Ureter (tissue), 1 donor: ENCODE measurements at regions not wholly inside any gene's neighbourhood (a gene's known extent, or its start where the extent isn't known, plus 50 kb on each side); places are given as distances from the start of the nearest gene placed in this dataset.
"Not testable (repeated sequence)": the region's sequence is repeated elsewhere in the genome, so short reads cannot be mapped to it uniquely, and the experiment has no call there.

Experiments
- DNase-seq: peaks from one replicate; pipeline ENCODE4 v3.0.0-alpha.2; 2020; ENCODE audit warnings: low spot score
- donor health status: DM: yes; HTN: yes; CAD: no.

DNA sequence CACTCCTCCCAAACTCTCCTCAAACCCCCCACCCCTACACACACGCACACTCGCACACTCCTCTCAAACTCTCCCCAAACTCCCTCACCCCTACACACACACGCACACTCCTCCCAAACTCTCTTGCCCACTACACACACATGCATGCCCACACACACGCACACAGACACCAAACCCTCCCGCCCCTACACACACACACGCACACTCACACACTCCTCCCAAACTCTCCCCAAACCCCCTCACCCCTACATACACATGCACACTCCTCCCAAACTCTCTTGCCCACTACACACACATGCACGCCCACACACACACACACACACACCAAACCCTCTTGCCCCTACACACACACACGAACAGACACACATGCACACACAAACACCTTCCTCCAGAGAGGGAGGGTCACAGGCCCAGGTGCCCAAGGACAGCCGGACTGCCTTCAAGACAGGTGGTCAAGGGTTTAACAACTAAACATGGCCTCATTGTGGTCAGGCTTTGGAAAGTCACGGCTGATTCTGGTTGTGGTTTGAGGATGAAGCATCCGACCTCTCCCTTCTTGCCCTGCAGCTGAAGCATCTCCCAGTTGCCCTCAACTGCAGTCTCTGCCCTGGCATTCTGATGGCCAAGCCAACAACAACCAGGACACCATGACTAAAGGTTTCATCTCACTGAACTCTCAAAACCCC, 72.3 kb upstream of the SNTG2 start:
- peak; percentile 31 for DNase-seq

DNA sequence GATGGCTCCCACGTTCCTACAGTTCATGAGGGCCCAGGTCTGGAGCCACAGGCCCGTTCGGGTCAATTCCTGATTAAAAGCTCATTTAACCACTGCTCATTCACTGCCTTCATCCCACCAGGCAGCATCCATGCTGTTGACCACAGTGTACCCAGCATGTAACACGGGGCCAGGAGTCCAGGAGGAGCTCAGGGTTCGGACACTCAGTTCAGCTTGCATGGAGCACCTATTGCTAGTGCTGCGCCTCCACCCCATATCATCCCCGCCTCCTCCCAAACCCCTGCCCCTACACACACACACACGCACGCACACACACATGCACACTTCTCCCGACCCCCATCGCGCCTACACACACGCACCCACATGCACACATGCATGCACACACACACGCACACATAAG, 72.9 kb upstream of the SNTG2 start:
- peak; percentile 30 for DNase-seq

DNA sequence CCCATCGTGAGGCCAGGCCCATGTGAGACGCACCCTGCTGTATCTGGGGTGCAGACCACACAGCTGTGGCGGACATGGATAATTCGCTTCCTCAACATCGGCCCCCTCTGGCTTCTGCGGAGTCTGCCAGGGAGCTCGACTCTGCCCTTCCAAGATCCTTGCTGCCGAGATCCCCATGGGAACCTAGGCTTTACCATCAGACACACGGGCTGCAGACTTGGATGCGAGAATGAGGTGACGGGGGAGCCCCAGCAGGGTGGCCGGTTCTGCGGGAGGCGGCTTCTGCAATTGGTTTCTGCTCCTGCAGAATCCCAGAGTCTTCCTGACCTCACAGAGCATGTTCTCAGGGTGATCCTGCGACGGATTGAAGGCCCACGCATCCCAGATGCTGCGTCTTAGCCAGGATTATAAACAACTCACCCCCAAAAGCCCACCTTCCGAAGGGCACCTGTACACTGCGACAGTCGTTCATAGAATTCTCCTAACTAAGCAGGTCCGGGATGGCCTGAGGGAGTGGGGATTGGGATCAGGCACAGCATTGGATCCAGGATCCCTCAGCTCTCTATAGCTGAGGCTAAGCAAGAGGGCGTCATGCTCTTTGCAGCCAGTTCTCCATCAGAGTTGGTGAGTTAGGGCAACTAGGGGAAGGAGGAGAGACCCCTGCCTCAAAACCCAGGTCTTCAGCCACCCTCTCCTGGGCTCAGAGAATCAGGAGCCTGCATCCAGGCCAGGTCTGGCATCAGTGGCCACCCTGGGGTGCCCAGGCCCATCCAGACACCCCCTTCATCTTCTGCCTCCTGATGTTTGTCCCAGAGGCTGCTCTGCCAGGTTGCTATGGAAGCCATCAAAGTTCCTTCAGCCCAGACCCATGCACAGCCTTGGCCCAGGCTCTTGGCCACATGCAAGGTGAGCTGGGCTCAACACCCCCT, 74.7 kb upstream of the SNTG2 start:
- peak; percentile 27 for DNase-seq

DNA sequence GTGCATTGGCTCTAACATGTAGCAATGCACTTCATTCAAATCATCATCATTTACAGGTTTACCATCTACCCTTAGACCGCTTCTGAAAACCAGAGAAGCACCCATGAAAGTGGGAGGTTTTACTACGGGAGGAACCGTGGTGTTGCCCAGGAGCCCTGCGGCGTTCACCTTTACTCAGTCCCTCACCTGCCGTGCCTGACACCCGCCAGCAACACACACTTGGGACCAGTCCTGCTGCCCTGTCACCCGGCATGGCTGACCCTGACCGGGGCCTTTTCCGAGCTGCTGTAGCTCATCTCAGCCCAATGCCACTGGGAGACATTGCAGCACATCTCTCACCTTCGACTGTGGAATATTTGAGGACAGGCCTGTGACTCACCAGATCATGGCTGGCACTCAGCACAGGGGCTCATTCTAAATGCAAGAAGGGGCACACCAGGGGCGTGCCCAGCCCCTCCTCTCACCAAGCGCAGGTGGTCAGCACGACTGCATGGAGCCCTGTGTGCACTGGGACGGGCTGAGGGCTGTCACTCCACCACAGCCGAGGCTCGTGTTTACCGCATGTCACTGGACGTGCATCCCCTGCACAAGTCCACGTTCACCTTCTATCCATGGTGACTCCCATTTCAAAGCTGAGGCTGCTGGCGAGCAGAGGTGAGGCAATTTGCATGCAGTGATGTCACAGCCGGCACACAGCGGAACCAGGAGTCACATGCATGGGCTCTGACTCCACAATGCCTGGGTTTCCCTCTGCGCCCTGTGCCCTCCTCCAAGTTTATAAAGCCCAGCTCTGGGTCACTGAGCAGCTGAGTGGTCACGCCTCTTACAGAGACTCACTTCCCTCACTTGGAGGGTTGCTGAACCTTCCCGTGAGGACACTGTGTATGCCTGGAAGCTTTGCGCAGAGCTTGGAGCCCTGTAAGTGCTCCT, 76.7 kb upstream of the SNTG2 start:
- no peak for DNase-seq

DNA sequence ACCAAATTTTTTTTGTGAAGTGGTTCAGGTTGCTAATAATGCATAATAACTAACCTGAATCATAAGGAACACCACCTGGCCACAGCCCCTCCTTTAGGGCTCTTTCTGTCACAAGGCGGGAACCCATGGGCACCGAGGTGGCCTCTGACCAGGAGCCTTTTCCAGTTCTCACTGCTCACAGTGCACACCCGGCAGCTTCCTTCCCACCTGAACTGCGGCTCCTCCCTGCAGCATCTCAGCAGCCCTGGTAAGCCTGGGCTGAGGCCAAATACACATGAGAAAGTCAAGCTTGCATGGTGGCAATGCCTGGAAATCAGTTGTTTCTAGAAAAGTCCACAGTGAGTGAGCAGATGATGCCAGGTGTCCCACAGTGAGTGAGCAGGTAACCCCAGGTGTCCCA, 77.6 kb upstream of the SNTG2 start:
- DNase-seq: no peak

DNA sequence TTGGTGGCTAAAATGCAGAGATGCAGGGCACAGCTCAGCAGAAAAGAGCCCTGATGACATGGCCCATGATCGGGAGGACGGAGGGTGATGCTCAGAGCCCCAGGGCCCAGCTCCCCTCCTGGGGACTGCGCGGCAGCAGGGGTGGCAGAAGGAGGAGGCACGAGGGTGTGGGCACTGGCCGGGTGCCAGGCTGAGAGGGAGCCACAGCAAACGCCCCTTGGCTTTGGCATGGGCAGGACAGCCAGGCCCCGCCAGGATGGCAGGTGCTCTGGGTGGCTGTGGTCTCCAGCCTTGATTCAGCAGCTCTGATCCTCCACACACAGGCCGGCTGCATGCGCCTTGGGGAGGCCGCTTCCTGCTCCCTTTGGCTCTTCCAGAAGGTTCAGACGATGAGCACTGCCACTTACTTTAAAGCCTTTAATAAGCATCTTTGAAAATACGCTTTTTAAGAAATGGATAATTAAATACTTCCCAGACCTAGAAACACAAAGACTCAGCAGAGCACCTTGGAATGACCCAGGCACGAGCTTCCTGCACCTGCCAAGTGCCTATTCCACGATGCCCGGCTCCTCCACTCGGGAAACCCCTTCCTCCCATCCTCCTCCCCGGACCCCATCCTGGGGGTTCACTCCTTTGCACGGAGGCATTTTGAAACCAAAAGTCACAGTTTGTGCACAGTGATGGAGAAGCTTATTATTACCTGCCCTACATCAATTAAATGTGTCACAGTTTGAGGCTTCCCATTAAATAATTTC, 78.5 kb upstream of the SNTG2 start:
- DNase-seq: no peak

DNA sequence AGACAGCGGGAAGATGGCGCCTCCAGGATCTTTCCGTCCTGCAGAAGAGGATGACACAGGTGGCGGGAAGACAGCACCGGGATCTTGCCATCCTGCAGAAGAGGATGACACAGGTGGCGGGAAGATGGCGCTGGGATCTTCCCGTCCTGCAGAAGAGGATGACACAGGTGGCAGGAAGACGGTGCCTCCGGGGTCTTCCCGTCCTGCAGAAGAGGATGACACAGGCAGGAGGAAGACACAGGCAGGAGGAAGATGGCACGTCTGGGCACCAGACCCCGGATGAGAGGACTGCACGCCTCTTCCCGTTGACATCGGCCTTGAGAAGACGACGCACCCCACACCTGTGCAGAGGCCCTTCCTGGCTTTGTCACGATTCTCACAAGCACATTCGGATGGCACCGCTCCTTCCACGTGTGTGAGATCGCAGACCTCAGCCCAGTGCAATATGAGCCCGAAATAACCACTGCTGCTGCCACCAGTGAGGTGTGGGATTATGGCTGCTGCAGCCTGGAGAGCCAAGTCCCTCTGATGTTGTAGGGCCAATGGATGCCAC, 79.4 kb upstream of the SNTG2 start:
- DNase-seq: no peak

DNA sequence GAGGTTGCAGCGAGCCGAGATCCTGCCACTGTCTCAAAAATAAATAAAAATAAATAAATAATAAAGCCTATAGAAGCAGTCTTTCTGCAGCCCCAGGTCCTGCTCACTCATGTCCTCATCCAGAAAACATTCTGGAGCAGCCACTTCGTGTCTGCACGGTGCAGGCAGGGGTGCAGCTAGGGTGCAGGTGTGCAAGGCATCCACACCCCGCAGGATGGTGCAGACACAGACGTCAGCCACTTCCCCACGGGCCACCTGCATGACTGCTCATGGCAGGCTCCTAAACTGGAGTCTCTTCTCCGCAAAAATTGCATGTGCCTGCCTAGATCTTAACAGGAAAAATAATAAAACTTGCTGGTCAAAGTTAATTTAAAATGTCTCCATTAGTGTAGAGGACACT, 80.2 kb upstream of the SNTG2 start:
- no peak for DNase-seq

DNA sequence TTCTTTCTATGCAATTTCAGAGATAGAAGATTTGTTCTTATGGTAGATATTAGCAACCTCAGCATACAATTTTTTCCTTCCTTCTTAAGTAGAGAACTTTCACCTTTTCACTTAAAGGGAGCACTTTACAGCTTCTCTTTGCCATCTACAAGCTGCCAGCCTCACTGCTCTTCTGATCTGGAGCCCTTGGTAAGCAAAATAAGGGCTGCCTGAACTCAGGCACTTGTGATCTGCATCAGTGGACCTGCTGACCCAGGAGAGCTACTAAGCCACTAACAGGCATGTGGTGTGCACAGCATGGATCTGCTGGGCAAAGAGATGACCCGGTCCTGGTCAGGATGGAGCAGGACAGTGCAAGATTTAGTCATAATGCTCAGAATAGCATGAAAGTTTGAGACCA, 80.8 kb upstream of the SNTG2 start:
- no peak for DNase-seq

DNA sequence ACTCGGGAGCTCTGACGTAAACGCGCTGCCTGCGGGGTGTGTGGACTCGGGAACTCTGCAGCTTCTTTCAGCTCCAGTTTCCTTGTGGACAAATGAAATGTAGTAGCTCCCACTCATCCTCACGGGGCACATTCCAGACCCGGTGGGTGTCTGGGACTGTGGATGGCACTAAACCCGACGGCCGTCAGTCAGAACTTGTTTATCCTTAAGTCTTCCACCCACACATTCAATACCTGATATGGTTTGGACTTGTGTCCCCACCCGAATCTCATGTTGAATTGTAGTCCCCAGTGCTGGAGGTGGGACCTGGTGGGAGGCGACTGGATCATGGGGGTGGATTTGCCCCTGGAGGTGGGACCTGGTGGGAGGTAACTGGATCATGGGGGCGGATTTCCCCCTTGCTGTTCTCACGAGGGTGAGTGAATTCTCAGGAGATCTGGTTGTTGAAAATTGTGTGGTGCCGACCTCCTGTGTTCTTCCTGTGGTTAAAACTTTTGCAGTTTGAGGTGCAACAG, 81.2 kb upstream of the SNTG2 start:
- no peak for DNase-seq

DNA sequence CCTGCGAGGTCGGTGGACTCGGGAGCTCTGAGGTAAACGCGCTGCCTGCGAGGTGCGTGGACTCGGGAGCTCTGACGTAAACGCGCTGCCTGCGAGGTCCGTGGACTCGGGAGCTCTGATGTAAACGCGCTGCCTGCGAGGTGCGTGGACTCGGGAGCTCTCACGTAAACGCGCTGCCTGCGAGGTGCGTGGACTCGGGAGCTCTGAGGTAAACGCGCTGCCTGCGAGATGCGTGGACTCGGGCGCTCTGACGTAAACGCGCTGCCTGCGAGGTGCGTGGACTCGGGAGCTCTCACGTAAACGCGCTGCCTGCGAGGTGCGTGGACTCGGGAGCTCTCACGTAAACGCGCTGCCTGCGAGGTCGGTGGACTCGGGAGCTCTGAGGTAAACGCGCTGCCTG, 81.8 kb upstream of the SNTG2 start:
- DNase-seq: not testable (repeated sequence)

DNA sequence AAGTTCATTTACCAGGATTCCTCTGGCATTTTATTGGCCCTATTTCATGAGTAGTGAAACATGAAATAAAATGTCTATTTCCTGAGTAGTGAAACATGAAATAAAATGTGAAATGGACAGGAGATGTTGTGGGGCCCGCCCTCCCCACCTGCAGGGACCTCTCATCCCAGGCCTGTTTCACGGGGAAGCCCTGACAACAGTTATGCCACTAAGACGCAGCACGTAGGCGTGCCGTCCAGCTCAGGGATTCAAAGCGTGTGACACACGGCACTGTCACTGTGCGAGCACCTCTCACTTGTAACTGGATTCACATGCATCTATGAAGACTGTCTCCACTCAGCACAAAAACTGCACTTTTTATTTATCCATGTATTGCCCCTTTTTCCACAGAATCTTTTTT, 83.4 kb upstream of the SNTG2 start:
- no peak for DNase-seq

DNA sequence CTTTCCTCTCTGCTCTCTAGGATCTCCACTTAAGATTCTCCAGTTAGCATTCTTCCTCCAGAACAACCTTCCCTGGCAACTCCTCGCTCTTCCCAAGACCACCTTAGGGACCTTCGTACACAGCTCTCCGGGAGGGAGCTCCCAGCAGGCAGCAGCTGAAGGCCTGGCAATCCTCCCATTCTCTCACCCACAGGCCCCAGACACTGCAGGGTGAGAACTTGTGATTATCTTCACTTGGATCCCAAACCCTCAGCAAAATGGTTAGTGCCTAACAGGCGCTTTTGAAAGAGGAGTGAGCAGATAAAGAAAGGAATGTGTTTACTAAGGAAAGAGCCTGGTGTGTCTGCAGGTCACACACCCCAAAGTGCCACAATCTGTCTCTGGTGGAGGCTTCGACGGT, 83.8 kb upstream of the SNTG2 start:
- no peak for DNase-seq

DNA sequence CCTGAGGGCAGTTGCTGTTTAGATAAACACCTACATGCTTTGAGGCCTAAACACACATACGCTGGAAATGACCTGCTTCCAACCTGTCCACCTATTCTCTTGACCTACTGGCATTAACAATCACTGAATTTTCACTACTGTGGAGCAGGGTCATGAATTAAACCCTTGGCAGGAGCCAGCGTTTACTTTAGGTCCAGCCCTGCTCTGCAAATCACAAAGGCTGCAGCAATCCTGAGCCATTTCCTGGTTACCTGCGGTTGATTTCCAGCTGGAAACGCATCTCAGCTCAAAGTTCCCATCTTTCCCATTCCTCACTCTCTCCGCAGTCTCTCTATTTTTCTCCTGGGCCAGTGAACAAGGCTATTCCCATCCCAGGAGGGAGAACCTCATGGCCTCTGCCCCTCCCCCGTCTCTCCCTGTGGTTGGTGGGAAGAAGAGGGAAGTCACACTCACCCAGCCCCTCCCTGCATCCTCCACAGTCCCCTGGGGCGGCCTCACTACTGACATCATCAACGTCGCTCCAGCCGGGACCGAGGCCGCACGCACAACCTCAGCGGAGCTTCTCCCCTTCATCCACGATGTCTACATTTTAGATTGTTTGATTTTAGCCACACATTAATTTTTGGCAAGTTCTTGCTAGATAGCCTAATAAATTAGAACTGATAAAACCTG, 84.5 kb upstream of the SNTG2 start:
- DNase-seq: no peak

DNA sequence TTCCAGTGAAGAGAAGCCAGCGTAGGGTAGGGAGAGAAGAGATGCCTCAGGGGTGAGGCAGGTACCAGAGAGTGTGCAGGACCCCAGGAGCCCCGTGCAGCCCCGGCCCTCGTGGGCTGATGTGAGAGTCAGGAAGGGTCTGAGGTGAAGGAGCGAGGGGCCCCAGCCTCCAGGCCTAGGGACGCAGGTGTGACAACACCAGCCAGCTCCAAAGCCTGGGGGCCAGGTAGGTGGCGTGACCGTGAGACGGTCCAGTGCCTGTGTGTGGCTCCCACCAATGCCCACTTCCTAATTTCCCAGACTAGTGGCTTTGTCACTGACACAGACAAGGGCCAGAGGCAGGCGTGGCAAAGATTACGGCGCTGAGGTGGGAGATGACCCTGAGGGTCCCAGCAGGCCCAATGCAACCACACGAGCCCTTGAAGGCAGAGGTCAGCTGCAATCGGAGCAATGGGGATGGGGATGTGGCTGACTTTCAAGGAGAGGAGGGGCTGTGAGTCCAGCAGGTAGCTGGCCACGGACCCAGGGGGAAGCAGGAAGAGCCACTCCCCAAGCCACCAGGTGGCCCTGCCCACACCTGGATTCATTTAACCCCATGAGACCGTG, 86.0 kb upstream of the SNTG2 start:
- no peak for DNase-seq

DNA sequence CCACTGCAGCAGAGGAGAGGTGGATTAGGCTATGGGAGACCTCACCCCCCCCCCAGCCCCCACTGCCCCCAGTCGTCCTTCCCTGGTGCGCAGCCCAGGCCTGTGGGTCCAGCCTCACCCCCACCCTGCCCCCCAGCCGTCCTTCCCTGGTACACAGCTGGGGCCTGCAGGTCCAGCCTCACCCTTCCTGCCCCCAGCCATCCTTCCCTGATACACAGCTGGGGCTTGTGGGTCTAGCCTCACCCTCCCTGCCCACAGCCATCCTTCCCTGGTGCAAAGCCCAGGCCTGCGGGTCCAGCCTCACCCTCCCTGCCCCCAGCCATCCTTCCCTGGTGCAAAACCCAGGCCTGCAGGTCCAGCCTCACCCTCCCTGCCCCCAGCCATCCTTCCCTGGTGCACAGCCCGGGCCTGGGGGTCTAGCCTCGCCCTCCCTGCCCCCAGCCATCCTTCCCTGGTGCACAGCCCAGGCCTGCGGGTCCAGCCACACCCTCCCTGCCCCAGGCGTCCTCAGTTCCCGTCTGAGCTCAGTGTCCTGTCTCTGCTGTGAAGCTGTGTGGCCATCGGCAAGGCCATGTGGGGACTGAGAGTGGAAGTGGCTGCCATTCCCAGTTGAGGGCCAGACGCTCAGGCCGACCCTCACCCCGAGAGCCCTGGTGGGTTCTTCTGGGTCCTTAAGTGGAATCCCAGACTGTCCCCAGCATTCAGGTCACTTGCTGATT, 86.8 kb upstream of the SNTG2 start:
- DNase-seq: peak; percentile 30

DNA sequence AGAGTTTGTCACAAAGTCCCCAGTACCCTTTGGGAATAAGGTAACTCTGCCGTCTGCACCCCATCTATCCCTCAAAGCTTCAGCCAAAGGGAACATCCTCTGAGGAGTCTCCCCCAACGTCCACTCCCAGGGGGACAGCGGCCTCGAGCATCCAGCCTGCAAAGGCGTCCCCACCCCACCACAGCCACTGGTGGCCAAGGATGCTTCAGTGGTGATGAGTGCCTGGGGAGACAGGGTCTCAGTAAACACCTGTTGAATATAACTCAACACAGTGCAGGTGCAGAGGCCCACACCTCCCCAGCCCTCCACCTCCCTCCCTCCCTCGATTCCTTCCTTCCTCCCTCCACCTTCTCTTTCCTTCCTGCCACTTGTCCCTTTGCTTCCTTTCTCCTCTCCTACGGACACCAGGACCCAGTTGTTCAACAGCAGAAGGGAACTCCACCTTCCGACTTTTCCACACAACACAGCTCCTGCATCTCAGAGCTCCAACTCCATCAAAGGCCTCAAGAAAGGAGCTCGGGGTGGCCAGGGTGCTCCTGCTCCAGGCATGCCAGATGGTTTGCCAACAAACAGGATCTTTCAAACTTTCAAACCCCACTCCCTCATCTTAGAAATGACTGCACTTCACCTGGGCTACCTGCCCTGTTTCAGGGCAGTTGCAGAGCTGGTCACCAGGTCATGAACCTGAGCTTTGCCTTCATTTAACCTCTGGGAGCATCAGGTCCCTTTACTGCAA, 87.8 kb upstream of the SNTG2 start:
- no peak for DNase-seq

DNA sequence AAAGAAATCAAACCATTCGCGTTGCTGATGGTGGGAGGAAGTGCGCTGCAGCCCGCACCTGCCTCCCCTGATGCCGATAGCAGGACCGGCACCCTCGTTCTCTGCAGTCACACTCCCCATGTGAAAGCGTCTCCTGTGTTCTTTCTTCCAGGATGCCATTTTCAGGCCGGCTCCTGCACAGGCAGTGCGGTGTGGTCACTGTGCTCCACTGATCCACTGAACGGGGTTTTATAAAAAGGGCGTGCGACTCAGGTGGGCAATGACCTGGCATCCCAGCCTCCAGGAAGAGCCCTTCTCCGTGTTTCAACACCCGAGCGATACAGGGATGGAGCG, 88.3 kb upstream of the SNTG2 start:
- no peak for DNase-seq
